ENCODE measurements at regions not wholly inside any gene's neighbourhood (a gene's known extent, or its start where the extent isn't known, plus 50 kb on each side); places are given as distances from the start of the nearest gene placed in this dataset.

DNA sequence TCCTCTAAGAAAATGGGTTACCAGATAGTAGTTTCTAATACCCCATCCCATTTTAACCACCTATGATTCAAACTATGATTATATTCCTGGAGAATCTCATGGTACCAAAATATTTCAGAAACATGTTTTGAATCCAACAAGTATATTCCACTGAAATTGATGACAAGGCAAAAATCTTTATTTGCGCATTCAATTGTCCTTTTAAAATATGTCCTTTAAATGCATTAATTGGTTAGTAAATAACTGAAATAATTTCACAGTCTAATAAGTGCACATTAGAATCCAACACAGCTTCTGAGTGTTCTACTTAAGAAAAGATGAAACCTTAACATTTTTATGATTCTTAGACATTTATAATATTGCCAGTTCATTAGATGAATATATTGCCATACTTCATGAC, 356.6 kb downstream of the SETD4 start:
- peaks cover 11% of the 10 kb centered on the region for H3K4me1 Mint-ChIP-seq (ENCODE audit: low read depth)
- H3K27ac Mint-ChIP-seq = no peak overlapping the region
- H3K9me3 Mint-ChIP-seq = no peaks in the 10 kb centered on the region
- peaks cover 11% of the 10 kb centered on the region for H3K27me3 Mint-ChIP-seq
- H3K4me3 Mint-ChIP-seq = no peak overlapping the region
- no peaks in the 10 kb centered on the region for H3K36me3 Mint-ChIP-seq (ENCODE audit: low read depth)
- intact Hi-C loops (cut with micrococcal nuclease) = no loop called here

DNA sequence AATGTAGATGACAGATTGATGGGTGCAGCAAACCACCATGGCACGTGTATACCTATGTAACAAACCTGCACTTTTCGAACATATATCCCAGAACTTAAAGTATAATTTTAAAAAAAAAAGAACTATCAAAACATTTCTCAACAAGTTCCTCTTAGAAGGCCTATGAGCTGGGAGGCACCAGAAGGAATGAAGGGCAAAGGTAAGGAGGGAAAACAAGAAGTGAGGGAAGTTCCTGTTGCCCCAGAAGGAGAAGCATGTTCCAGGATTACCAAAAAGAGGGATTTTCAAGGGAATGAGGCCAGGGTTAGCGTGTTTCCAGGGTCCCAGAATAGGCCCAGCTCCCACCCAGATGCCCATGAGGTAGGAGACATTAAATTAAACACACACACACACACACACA, 361.0 kb downstream of the SETD4 start:
- intact Hi-C loops (cut with micrococcal nuclease) = no loop called here
- no peak overlapping the region for H3K27ac Mint-ChIP-seq
- no peak overlapping the region for H3K4me3 Mint-ChIP-seq
- H3K4me1 Mint-ChIP-seq (ENCODE audit: low read depth) = peaks cover 16% of the 10 kb centered on the region
- peaks cover 4% of the 10 kb centered on the region for H3K27me3 Mint-ChIP-seq
- no peaks in the 10 kb centered on the region for H3K36me3 Mint-ChIP-seq (ENCODE audit: low read depth)
- no peaks in the 10 kb centered on the region for H3K9me3 Mint-ChIP-seq

DNA sequence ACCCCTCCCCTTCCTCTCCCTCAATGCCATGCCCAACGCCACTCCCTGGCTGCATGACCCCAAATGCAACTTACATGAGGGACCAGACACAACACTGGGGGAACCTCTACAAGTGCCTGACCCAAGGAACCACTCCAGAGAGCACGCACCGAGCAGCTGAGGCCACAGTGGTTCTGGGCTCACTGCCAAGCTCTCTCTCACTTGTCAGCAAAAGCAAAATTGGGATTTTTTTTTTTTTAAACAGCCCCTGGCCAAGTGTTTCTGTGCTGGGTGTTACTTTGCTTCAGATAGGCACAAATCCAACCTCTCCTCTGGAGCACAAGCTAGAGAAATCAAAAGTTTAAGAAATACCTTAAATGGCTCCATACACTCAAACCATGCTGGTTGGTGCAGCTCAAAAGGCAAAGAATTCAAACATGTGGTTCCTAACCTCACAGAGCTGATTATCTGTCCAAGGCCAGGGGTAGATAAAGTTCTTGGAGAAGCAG, 363.0 kb downstream of the SETD4 start:
- no peak overlapping the region for H3K4me3 Mint-ChIP-seq
- peaks cover 16% of the 10 kb centered on the region for H3K4me1 Mint-ChIP-seq (ENCODE audit: low read depth)
- H3K27me3 Mint-ChIP-seq = peaks cover 3% of the 10 kb centered on the region
- H3K9me3 Mint-ChIP-seq = no peaks in the 10 kb centered on the region
- intact Hi-C loops (cut with micrococcal nuclease) = no loop called here
- no peak overlapping the region for H3K27ac Mint-ChIP-seq
- H3K36me3 Mint-ChIP-seq (ENCODE audit: low read depth) = no peaks in the 10 kb centered on the region

DNA sequence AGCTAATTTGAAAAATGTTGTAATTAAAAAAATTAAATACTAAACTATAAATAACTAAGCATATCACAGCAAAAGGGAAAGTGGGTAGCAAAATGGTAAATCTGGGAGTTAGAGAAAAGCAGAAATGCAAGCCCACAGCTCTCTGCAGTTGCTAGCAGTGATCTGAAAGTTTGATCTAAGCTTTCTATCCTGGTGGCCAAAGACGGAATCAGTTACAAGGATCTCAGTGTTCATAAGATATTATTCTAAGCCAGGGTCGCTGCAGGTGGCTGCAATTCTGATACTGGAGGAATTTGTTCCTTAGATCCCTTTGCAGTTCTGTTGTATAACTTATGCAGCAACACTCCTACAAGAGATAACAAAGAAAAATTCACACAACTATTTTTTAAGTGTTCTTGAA, 363.7 kb downstream of the SETD4 start:
- H3K4me1 Mint-ChIP-seq (ENCODE audit: low read depth) = peaks cover 16% of the 10 kb centered on the region
- intact Hi-C loops (cut with micrococcal nuclease) = no loop called here
- no peak overlapping the region for H3K27ac Mint-ChIP-seq
- no peaks in the 10 kb centered on the region for H3K36me3 Mint-ChIP-seq (ENCODE audit: low read depth)
- no peaks in the 10 kb centered on the region for H3K9me3 Mint-ChIP-seq
- H3K27me3 Mint-ChIP-seq = peaks cover 8% of the 10 kb centered on the region
- H3K4me3 Mint-ChIP-seq = no peak overlapping the region

DNA sequence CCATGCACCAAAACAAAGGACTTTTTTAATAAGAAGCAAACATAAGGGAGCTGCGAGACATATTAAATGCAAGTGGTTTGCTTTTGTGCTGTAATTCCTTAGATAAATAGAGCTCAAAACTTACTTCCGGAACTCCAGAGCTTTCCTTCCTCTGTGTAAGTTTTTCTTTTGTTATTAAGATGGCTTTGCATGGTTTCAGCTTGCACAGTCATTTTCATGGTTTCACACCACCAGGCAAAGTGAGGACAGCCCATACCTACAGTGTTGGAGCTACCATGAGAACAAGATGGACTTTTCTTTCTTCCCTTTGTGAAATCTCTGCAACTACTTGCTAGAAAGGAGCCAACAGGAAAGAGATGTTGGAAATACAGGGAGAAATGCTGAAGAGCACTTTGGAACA, 368.0 kb downstream of the SETD4 start:
- intact Hi-C loops (cut with micrococcal nuclease) = no loop called here
- no peak overlapping the region for H3K27ac Mint-ChIP-seq
- H3K4me1 Mint-ChIP-seq (ENCODE audit: low read depth) = no peaks in the 10 kb centered on the region
- H3K4me3 Mint-ChIP-seq = no peak overlapping the region
- H3K9me3 Mint-ChIP-seq = no peaks in the 10 kb centered on the region
- H3K36me3 Mint-ChIP-seq (ENCODE audit: low read depth) = no peaks in the 10 kb centered on the region
- H3K27me3 Mint-ChIP-seq = peaks cover 16% of the 10 kb centered on the region

DNA sequence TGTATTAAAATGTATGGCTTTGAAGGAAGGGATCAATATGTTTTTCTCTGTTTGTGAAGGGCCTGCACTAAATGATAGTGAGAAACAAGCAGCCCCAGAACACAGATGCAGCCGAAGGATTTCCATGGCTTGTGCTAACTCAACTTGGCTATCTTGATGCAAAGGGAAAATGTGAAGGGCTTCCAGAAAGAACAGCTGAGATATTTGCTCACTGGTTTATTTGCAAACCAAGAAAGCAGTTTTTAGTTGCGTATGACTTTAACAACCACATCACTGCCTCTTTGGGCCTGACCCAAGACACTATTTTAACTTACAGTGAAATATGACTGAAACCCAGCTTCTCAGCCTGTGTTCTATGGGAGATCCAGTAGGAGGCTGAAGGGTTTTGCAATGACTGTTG, 369.9 kb downstream of the SETD4 start:
- Mint-ChIP-seq H3K9me3 (no peaks in the 10 kb centered on the region), H3K4me1 (ENCODE audit: low read depth) (no peaks in the 10 kb centered on the region), H3K4me3 (no peak overlapping the region), H3K27ac (no peak overlapping the region), H3K27me3 (peaks cover 21% of the 10 kb centered on the region), H3K36me3 (ENCODE audit: low read depth) (no peaks in the 10 kb centered on the region)
- intact Hi-C loops (cut with micrococcal nuclease) = no loop called here

DNA sequence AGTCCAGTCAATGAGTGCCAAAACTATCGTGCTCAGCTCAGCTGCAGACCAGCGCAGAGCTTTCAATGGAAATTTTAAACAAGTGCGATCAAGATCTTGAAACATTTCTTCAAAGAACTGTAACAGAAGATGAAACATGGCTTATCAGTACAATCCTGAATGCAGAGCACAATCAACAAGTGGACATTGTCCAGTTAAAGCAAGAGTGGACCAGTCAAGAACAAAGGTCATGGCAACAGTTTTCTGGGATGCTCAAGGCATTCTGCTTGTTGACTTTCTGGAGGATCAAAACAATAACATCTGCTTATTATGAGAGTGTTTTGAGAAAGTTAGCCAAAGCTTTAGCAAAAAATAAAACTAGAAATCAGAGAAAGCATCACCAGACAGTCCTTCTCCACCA, 374.2 kb downstream of the SETD4 start:
- Mint-ChIP-seq H3K4me1 (ENCODE audit: low read depth) (no peaks in the 10 kb centered on the region), H3K9me3 (no peaks in the 10 kb centered on the region), H3K27ac (no peak overlapping the region), H3K4me3 (no peak overlapping the region), H3K36me3 (ENCODE audit: low read depth) (no peaks in the 10 kb centered on the region), H3K27me3 (peaks cover 23% of the 10 kb centered on the region)
- intact Hi-C loops (cut with micrococcal nuclease) = no loop called here

DNA sequence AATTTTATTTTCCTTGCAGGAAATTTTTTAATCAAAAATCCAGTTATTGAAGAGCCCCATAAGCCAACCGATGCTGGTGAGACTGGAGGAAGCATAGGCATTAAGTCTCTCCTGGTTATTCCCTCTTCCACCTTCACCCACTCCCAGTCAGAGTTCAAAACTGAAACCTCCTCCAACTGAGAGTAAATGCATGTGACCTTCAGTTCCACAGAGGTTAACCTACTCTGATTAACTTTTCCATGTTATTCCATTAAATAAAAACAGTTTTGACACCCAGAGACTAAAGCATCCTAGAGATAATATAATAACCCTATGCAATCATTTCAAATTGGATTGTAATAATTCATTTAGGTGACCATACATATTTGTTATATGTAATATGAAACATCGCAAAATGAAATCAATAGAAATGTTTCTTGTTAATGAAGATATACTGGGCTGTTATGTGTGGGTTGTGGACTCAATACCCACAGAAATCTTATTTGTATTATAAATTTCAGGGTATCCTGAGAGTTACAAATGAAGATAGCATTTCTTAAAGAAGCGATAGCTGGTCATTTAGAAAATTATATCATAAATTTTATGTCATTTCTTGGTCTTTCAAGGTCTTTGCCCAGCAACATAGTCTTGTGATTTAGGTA, 376.5 kb downstream of the SETD4 start:
- H3K9me3 Mint-ChIP-seq = no peaks in the 10 kb centered on the region
- intact Hi-C loops (cut with micrococcal nuclease) = no loop called here
- no peaks in the 10 kb centered on the region for H3K36me3 Mint-ChIP-seq (ENCODE audit: low read depth)
- H3K4me3 Mint-ChIP-seq = no peak overlapping the region
- peaks cover 20% of the 10 kb centered on the region for H3K27me3 Mint-ChIP-seq
- no peaks in the 10 kb centered on the region for H3K4me1 Mint-ChIP-seq (ENCODE audit: low read depth)
- H3K27ac Mint-ChIP-seq = no peak overlapping the region

DNA sequence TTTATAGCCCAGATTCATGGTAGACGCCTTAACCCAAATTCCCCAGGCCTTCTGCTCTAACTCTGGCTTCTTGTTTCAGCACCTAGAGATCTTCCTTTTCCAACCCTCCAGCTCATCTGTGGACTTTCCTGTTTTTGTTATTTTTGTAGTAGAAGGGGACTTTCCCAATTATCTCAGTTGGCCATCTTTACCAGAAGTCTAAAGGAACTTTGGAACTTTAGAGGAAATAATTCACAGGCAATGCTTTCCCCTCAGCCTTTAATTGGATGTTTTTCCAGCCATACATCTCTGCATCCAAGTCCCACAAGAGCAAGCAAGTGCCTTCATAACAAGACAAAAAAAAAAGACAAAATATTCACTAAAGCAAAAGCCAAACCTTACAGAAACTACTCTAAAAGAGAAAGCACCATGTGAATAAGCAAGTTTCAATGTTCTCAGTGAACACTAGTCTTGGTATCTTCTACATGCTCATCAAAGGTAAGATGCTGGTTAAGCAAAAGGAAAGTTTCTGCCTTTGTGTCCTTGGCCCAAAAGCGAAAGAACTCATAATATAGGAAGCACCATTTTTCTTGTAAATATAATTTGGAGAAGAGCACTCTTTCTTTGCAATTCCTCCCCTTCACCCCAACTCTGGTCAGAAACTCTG, 377.3 kb downstream of the SETD4 start:
- peaks cover 21% of the 10 kb centered on the region for H3K27me3 Mint-ChIP-seq
- no peaks in the 10 kb centered on the region for H3K36me3 Mint-ChIP-seq (ENCODE audit: low read depth)
- H3K9me3 Mint-ChIP-seq = no peaks in the 10 kb centered on the region
- intact Hi-C loops (cut with micrococcal nuclease) = no loop called here
- no peaks in the 10 kb centered on the region for H3K4me1 Mint-ChIP-seq (ENCODE audit: low read depth)
- no peak overlapping the region for H3K27ac Mint-ChIP-seq
- H3K4me3 Mint-ChIP-seq = no peak overlapping the region

DNA sequence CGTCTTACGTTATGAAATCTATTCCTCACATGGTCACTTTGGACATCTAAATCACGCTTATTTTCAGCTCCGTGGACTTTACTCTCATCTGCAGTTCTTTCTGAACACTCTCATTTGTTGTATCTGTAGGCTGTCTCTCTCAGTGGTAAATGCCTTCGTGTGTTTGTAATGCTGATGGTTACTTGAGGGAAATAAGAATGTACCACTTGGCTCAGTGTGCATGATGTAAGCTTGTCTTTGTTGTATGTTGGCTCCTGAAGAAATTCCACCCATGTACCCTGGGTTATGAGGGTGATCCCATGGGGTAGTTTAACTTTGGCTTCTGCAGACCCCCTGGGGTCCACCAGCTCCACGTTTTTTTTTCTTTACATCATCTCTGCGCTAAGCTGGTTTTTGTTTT, 378.4 kb downstream of the SETD4 start:
- intact Hi-C loops (cut with micrococcal nuclease) = no loop called here
- H3K36me3 Mint-ChIP-seq (ENCODE audit: low read depth) = no peaks in the 10 kb centered on the region
- H3K4me3 Mint-ChIP-seq = no peak overlapping the region
- no peaks in the 10 kb centered on the region for H3K9me3 Mint-ChIP-seq
- peaks cover 12% of the 10 kb centered on the region for H3K27me3 Mint-ChIP-seq
- H3K27ac Mint-ChIP-seq = no peak overlapping the region
- H3K4me1 Mint-ChIP-seq (ENCODE audit: low read depth) = no peaks in the 10 kb centered on the region

DNA sequence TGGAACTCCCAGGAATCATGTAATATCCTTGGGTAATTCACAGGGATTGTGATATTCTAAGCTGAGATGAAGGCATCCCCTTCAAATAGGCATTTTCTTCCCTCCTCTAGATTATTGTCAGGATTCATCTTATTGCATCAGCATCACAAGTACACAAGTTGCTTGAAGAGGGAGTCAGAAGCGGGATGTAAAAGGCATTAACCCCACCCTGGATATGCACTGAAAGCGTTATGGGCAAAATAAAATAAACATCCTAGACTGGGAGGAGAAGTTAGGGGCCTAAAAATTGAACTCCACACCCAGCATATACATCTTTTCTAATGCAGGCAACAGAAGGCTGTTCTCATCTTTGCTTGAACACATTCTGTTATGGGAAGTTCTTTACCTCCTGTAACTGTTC, 381.2 kb downstream of the SETD4 start:
- Mint-ChIP-seq H3K27me3 (peaks cover 8% of the 10 kb centered on the region), H3K36me3 (ENCODE audit: low read depth) (no peaks in the 10 kb centered on the region), H3K4me1 (ENCODE audit: low read depth) (no peaks in the 10 kb centered on the region), H3K27ac (no peak overlapping the region), H3K4me3 (no peak overlapping the region), H3K9me3 (no peaks in the 10 kb centered on the region)
- intact Hi-C loops (cut with micrococcal nuclease) = no loop called here

DNA sequence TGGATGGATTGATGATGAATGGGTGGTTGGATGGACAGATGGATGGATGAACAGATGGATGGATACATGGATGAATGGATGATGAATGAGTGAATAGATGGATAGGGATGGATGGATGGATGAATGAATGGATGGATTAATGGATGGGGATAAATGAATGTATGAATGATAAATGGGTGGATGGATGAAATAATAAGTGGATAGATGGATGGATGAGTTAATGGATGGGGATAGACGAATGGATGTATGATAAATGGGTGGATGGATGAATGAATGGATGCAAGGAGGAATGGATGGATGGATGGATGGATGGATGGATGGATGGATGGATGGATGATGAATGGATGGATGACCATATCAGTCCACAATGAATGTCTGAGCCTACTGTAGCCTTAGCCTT, 381.9 kb downstream of the SETD4 start:
- Mint-ChIP-seq H3K9me3 (no peaks in the 10 kb centered on the region), H3K27ac (no peak overlapping the region), H3K4me1 (ENCODE audit: low read depth) (no peaks in the 10 kb centered on the region), H3K36me3 (ENCODE audit: low read depth) (no peaks in the 10 kb centered on the region), H3K4me3 (no peak overlapping the region), H3K27me3 (peaks cover 8% of the 10 kb centered on the region)
- intact Hi-C loops (cut with micrococcal nuclease) = no loop called here

DNA sequence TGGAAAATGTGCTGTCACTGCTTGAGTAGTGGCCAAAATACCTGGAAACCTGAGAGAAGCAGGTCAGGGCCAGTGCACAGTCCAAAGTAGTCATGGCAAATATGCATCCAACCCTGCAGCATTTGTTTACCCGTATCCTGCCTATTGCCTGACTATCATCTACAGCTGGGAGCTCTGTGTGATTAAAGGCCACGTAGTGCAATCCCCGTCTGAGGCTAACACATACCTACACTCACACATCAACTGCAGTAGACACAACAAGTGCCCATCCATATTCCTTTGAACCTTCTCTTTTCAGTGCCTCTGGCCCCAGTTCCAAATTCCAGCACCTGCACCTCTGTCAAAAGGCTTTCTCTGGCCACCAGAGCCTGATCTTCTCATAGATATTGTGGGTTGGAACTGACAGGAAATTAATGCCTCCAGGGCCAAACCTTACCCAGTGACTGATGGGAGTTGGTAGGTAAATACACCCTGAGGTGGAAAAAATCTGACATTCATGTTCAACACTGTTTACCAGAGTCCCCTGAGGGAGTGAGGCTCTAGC, 383.0 kb downstream of the SETD4 start:
- H3K4me1 Mint-ChIP-seq (ENCODE audit: low read depth) = no peaks in the 10 kb centered on the region
- H3K9me3 Mint-ChIP-seq = no peaks in the 10 kb centered on the region
- intact Hi-C loops (cut with micrococcal nuclease) = no loop called here
- peaks cover 4% of the 10 kb centered on the region for H3K27me3 Mint-ChIP-seq
- H3K36me3 Mint-ChIP-seq (ENCODE audit: low read depth) = no peaks in the 10 kb centered on the region
- no peak overlapping the region for H3K27ac Mint-ChIP-seq
- H3K4me3 Mint-ChIP-seq = no peak overlapping the region

DNA sequence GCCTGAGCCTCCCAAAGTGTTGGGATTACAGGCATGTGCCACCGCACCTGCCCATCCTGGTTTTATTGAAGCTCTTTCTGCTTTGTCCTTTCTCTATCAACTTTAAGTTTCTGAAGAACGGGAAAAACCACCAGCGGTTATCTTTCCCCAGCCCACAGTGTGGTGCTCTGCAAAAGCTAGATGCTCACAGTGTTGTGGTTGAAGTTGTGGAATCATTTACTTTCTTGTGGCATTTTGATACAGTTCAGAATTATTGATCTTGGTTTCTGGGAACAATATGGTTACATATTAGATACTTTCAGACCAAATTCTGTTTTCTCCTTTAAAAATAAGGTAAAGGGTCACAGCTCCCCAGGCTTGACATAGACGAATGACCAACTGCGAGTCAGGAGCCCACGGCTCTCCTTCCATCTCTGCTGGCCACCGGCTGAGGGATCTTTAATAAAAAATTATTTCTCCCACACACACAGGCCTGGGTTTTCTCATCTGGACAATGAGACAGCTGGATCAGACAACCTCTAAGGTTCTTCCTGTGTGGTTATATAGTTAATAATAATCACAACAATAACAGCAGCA, 385.3 kb downstream of the SETD4 start:
- H3K27me3 Mint-ChIP-seq = peaks cover 4% of the 10 kb centered on the region
- no peaks in the 10 kb centered on the region for H3K4me1 Mint-ChIP-seq (ENCODE audit: low read depth)
- no peaks in the 10 kb centered on the region for H3K36me3 Mint-ChIP-seq (ENCODE audit: low read depth)
- H3K27ac Mint-ChIP-seq = no peak overlapping the region
- H3K4me3 Mint-ChIP-seq = no peak overlapping the region
- intact Hi-C loops (cut with micrococcal nuclease) = no loop called here
- no peaks in the 10 kb centered on the region for H3K9me3 Mint-ChIP-seq

Measured in dendritic cell treated with granulocyte-macrophage colony-stimulating factor and Interleukin-4, amounts not matched to agents 40 ng/mL and 50 ng/mL, for 4 days (primary cell).